Activated CD4-positive, CD25-positive, alpha-beta regulatory T cell treated with anti-CD3 and anti-CD28 coated beads, Interleukin-2, amount 50 U/mL, for 24 hours (primary cell): ENCODE measurements at regions not wholly inside any gene's neighbourhood (a gene's known extent, or its start where the extent isn't known, plus 50 kb on each side); places are given as distances from the start of the nearest gene placed in this dataset.

Experiments used
- ATAC-seq, 2 donors: fragments of 150-1000 bp; cut with Tn5 transposase; one replicate each; pipeline ENCODE4 v1.10.0; 2021; ENCODE audit warnings: mild to moderate bottlenecking in 1 of 2, moderate library complexity in 1 of 2

- no peak for ATAC-seq
These were observed 468.1 kb downstream of the SOX9 start for GRCh38 chr17:72588961-72589360.

- ATAC-seq: no peak
These were observed 469.6 kb downstream of the SOX9 start for GRCh38 chr17:72590382-72590781.

GRCh38 chr17:72590882-72591281, 470.1 kb downstream of the SOX9 start:
- ATAC-seq: no peak

- ATAC-seq: no peak
These were observed 470.7 kb downstream of the SOX9 start for GRCh38 chr17:72591289-72592241.

- peak; percentile 25 to 58 for ATAC-seq
These were observed 471.6 kb downstream of the SOX9 start for GRCh38 chr17:72592242-72592966.

GRCh38 chr17:72592967-72593325, 472.1 kb downstream of the SOX9 start:
- ATAC-seq: no peak

- ATAC-seq: no peak
These were observed 473.4 kb downstream of the SOX9 start for GRCh38 chr17:72594248-72594647.
